Thoracic aorta (tissue), 2 donors: ENCODE measurements at regions not wholly inside any gene's neighbourhood (a gene's known extent, or its start where the extent isn't known, plus 50 kb on each side); places are given as distances from the start of the nearest gene placed in this dataset.

Experiments used
- ATAC-seq: fragments of 150-250 bp; one replicate; pipeline ENCODE4 v1.8.0; 2017; ENCODE audit warnings: low read depth; ENCODE audit not compliant: insufficient number of reproducible peaks, low FRiP score
- DNase-seq: peaks from one replicate; pipeline ENCODE4 v3.0.0-alpha.2; 2020; ENCODE audit warnings: low spot score
- H3K27ac ChIP-seq, 2 donors: fragments of 200-600 bp; sonication (generic); 1 replicate in 1 of 2; 2 replicates in 1 of 2; pipeline ENCODE4 v1.5.1; 2016; ENCODE audit warnings: mild to moderate bottlenecking in 2 of 2, moderate library complexity in 2 of 2
- H3K27me3 ChIP-seq: fragments of 200-600 bp; sonication (generic); replicated peaks from 2 replicates; pipeline ENCODE4 v1.6.0; 2016; ENCODE audit warnings: mild to moderate bottlenecking; ENCODE audit not compliant: insufficient read depth
- H3K36me3 ChIP-seq: fragments of 200-600 bp; sonication (generic); one replicate; pipeline ENCODE4 v1.5.1; 2016
- H3K4me1 ChIP-seq, 2 donors: fragments of 200-600 bp; sonication (generic); 1 replicate in 1 of 2; 2 replicates in 1 of 2; pipeline versions ENCODE4 v1.5.1 to v1.6.0; 2016; ENCODE audit warnings: low read depth in 2 of 2, mild to moderate bottlenecking in 1 of 2; ENCODE audit not compliant: control insufficient read depth in 1 of 2
- H3K4me3 ChIP-seq: fragments of 200-600 bp; sonication (generic); 2 replicates; pipeline ENCODE4 v1.5.1; 2016; ENCODE audit warnings: mild to moderate bottlenecking
- H3K9me3 ChIP-seq: fragments of 200-600 bp; sonication (generic); 2 replicates; pipeline ENCODE4 v1.5.1; 2016
- CTCF ChIP-seq: fragments of 200-600 bp; sonication (generic); IDR thresholded peaks from one replicate; pipeline ENCODE4 v1.5.1; 2019; ENCODE audit warnings: antibody characterized with exemption

GRCh38 chr6:112563368-112563767 lies 216.2 kb downstream of the RFPL4B start:
- no peak overlapping the region for H3K27ac ChIP-seq
- H3K27me3 ChIP-seq, result no peaks in the 10 kb centered on the region
- no peaks in the 10 kb centered on the region for H3K36me3 ChIP-seq
- H3K4me1 ChIP-seq, result peaks cover 5 to 9% of the 10 kb centered on the region in 2 donors
- TF ChIP-seq CTCF, result no peak
- H3K4me3 ChIP-seq, result no peak overlapping the region
- H3K9me3 ChIP-seq, result no peaks in the 10 kb centered on the region
- DNase-seq (no peak), ATAC-seq (no peak)

- ATAC-seq, result no peak
- Histone ChIP-seq H3K27ac (no peak overlapping the region), H3K36me3 (no peaks in the 10 kb centered on the region), H3K27me3 (no peaks in the 10 kb centered on the region), H3K9me3 (no peaks in the 10 kb centered on the region), H3K4me3 (no peak overlapping the region), H3K4me1 (peaks cover 6 to 14% of the 10 kb centered on the region in 2 donors)
- no peak for DNase-seq
- TF ChIP-seq CTCF, result no peak
Measured at GRCh38 chr6:112568066-112568465, 220.9 kb downstream of the RFPL4B start.

GRCh38 chr6:112571488-112572270 lies 224.5 kb downstream of the RFPL4B start:
- ATAC-seq (no peak), DNase-seq (no peak)
- Histone ChIP-seq H3K36me3 (no peaks in the 10 kb centered on the region), H3K4me3 (no peak overlapping the region), H3K27me3 (no peaks in the 10 kb centered on the region), H3K4me1 (peaks cover 5 to 10% of the 10 kb centered on the region in 2 donors), H3K27ac (no peak overlapping the region), H3K9me3 (no peaks in the 10 kb centered on the region)
- TF ChIP-seq CTCF, result no peak

GRCh38 chr6:112574190-112574589 lies 227.1 kb downstream of the RFPL4B start:
- TF ChIP-seq CTCF, result no peak
- no peak for ATAC-seq

GRCh38 chr6:112575309-112575834 lies 228.2 kb downstream of the RFPL4B start:
- no peak for DNase-seq
- no peak overlapping the region for H3K4me3 ChIP-seq
- peaks cover 5 to 10% of the 10 kb centered on the region in 2 donors for H3K4me1 ChIP-seq
- H3K36me3 ChIP-seq, result no peaks in the 10 kb centered on the region
- H3K27me3 ChIP-seq, result no peaks in the 10 kb centered on the region
- H3K27ac ChIP-seq, result no peak overlapping the region
- no peak for ATAC-seq
- TF ChIP-seq CTCF, result no peak
- H3K9me3 ChIP-seq, result no peaks in the 10 kb centered on the region

More at GRCh38 chr6:112574190-112574589, 227.1 kb downstream of the RFPL4B start:
- no peak overlapping the region for H3K4me3 ChIP-seq
- H3K36me3 ChIP-seq, result no peaks in the 10 kb centered on the region
- H3K9me3 ChIP-seq, result no peaks in the 10 kb centered on the region
- H3K4me1 ChIP-seq, result peaks cover 5 to 10% of the 10 kb centered on the region in 2 donors
- no peak for DNase-seq
- no peaks in the 10 kb centered on the region for H3K27me3 ChIP-seq
- H3K27ac ChIP-seq, result no peak overlapping the region
